ENCODE measurements at regions not wholly inside any gene's neighbourhood (a gene's known extent, or its start where the extent isn't known, plus 50 kb on each side); places are given as distances from the start of the nearest gene placed in this dataset.

DNA sequence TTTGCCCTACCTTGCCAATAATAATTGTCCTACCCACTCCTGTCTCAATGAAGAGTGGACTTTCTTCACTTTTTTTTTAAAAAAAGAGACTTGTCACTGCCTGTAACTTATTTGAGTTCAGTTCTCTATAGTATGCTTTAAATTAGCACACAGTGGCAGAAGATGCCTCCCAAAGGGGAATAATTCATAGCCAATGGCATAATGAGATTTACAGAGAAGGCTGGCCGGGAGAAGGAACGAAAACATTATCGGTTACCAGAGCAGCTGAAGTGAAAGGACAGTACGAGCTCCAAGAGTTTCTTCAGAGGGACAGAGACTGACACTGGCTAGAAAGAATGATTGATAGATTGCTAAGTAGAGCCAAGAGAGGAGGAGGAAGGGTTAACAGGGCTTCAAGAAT lies 356.3 kb downstream of the EMP1 start:
- H3K9me3 Mint-ChIP-seq, result no peaks in the 10 kb centered on the region
- Histone ChIP-seq H3K4me3 (ENCODE audit: low read length) (no peak overlapping the region), H3K27me3 (ENCODE audit: control insufficient read depth, insufficient read depth, low read length) (no peaks in the 10 kb centered on the region), H3K36me3 (ENCODE audit: control insufficient read depth, insufficient read depth, low read length) (no peaks in the 10 kb centered on the region), H3K4me1 (ENCODE audit: control insufficient read depth, insufficient read depth, low read length) (no peaks in the 10 kb centered on the region), H3K9me3 (ENCODE audit: control insufficient read depth, insufficient read depth, low read length) (no peaks in the 10 kb centered on the region), H3K27ac (ENCODE audit: low read length) (no peak overlapping the region)
- DNase-seq (no peak), ATAC-seq (no peak)
- intact Hi-C loops (cut with micrococcal nuclease), result no loop called here
- no peak overlapping the region for H3K4me3 Mint-ChIP-seq
- 93% methylated on average over 4 of the region's 4 CpGs for WGBS (ENCODE audit: insufficient coverage)
- H3K27ac Mint-ChIP-seq, result no peak overlapping the region
- peaks cover 0 to 2% of the 10 kb centered on the region in 2 donors for H3K27me3 Mint-ChIP-seq (ENCODE audit: low read depth in 2 of 2)
- TF ChIP-seq, protein P1, sequence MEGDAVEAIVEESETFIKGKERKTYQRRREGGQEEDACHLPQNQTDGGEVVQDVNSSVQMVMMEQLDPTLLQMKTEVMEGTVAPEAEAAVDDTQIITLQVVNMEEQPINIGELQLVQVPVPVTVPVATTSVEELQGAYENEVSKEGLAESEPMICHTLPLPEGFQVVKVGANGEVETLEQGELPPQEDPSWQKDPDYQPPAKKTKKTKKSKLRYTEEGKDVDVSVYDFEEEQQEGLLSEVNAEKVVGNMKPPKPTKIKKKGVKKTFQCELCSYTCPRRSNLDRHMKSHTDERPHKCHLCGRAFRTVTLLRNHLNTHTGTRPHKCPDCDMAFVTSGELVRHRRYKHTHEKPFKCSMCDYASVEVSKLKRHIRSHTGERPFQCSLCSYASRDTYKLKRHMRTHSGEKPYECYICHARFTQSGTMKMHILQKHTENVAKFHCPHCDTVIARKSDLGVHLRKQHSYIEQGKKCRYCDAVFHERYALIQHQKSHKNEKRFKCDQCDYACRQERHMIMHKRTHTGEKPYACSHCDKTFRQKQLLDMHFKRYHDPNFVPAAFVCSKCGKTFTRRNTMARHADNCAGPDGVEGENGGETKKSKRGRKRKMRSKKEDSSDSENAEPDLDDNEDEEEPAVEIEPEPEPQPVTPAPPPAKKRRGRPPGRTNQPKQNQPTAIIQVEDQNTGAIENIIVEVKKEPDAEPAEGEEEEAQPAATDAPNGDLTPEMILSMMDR (IDR thresholded peaks at IDR 0.05), result no peak
- H3K4me1 Mint-ChIP-seq, result no peaks in the 10 kb centered on the region
- no peaks in the 10 kb centered on the region for H3K36me3 Mint-ChIP-seq

- no peak overlapping the region for H3K27ac Mint-ChIP-seq
- H3K36me3 Mint-ChIP-seq, result no peaks in the 10 kb centered on the region
- H3K4me3 Mint-ChIP-seq, result no peak overlapping the region
- no peak for DNase-seq
- H3K4me1 Mint-ChIP-seq, result no peaks in the 10 kb centered on the region
- Histone ChIP-seq H3K9me3 (ENCODE audit: control insufficient read depth, insufficient read depth, low read length) (no peaks in the 10 kb centered on the region), H3K27me3 (ENCODE audit: control insufficient read depth, insufficient read depth, low read length) (no peaks in the 10 kb centered on the region), H3K27ac (ENCODE audit: low read length) (no peak overlapping the region), H3K4me1 (ENCODE audit: control insufficient read depth, insufficient read depth, low read length) (no peaks in the 10 kb centered on the region), H3K36me3 (ENCODE audit: control insufficient read depth, insufficient read depth, low read length) (no peaks in the 10 kb centered on the region), H3K4me3 (ENCODE audit: low read length) (no peak overlapping the region)
- peaks cover under 1 to 10% of the 10 kb centered on the region in 2 donors for H3K27me3 Mint-ChIP-seq (ENCODE audit: low read depth in 2 of 2)
- no peaks in the 10 kb centered on the region for H3K9me3 Mint-ChIP-seq
- no peak for ATAC-seq
- TF ChIP-seq, protein P1 (IDR thresholded peaks at IDR 0.05), result no peak
- intact Hi-C loops (cut with micrococcal nuclease), result no loop called here
Measured at GRCh38 chr12:13547283-13547682, 350.8 kb downstream of the EMP1 start.

DNA sequence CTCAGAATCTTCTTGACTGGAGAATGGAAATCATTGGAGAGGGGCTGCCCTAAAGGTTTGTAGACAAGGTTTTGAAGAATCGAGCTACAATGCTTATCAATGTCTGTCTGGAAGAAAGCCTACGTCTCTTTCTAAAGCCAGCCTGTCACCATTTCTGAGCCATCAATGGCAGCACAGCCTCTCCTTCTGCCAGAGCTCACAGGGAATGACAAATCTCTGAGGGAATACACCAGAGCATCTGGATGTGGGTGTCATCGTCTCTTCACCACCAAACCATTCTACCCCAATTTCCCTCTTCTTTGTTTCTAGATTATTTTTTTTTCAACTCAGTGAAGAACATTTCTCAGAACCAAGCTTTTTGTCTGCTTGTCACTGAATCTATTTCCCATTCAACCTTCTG lies 349.7 kb downstream of the EMP1 start:
- Mint-ChIP-seq H3K4me3 (no peak overlapping the region), H3K36me3 (no peaks in the 10 kb centered on the region), H3K4me1 (no peaks in the 10 kb centered on the region), H3K27me3 (ENCODE audit: low read depth in 2 of 2) (peaks cover 0 to 10% of the 10 kb centered on the region in 2 donors), H3K9me3 (no peaks in the 10 kb centered on the region), H3K27ac (no peak overlapping the region)
- no peaks in the 10 kb centered on the region for H3K9me3 ChIP-seq (ENCODE audit: control insufficient read depth, insufficient read depth, low read length)
- ATAC-seq (no peak), DNase-seq (no peak)
- H3K4me3 ChIP-seq (ENCODE audit: low read length), result no peak overlapping the region
- no peaks in the 10 kb centered on the region for H3K27me3 ChIP-seq (ENCODE audit: control insufficient read depth, insufficient read depth, low read length)
- H3K4me1 ChIP-seq (ENCODE audit: control insufficient read depth, insufficient read depth, low read length), result no peaks in the 10 kb centered on the region
- intact Hi-C loops (cut with micrococcal nuclease), result no loop called here
- H3K36me3 ChIP-seq (ENCODE audit: control insufficient read depth, insufficient read depth, low read length), result no peaks in the 10 kb centered on the region
- 87% methylated on average over 3 of the region's 3 CpGs for WGBS (ENCODE audit: insufficient coverage)
- TF ChIP-seq, protein P1 (IDR thresholded peaks at IDR 0.05), result no peak
- H3K27ac ChIP-seq (ENCODE audit: low read length), result no peak overlapping the region

- no peak for ATAC-seq
- intact Hi-C loops (cut with micrococcal nuclease), result no loop called here
- Histone ChIP-seq H3K4me3 (ENCODE audit: low read length) (no peak overlapping the region), H3K27ac (ENCODE audit: low read length) (no peak overlapping the region), H3K4me1 (ENCODE audit: control insufficient read depth, insufficient read depth, low read length) (no peaks in the 10 kb centered on the region), H3K9me3 (ENCODE audit: control insufficient read depth, insufficient read depth, low read length) (no peaks in the 10 kb centered on the region), H3K36me3 (ENCODE audit: control insufficient read depth, insufficient read depth, low read length) (no peaks in the 10 kb centered on the region), H3K27me3 (ENCODE audit: control insufficient read depth, insufficient read depth, low read length) (no peaks in the 10 kb centered on the region)
- H3K4me3 Mint-ChIP-seq, result no peak overlapping the region
- H3K36me3 Mint-ChIP-seq, result no peaks in the 10 kb centered on the region
- no peak overlapping the region for H3K27ac Mint-ChIP-seq
- H3K9me3 Mint-ChIP-seq, result no peaks in the 10 kb centered on the region
- peaks cover 0 to 4% of the 10 kb centered on the region in 2 donors for H3K27me3 Mint-ChIP-seq (ENCODE audit: low read depth in 2 of 2)
- no peak for DNase-seq
- TF ChIP-seq, protein P1 (IDR thresholded peaks at IDR 0.05), result no peak
- H3K4me1 Mint-ChIP-seq, result no peaks in the 10 kb centered on the region
Measured at GRCh38 chr12:13539051-13539450, 342.5 kb downstream of the EMP1 start.
